OCI-LY7 (cell line): ENCODE measurements at regions not wholly inside any gene's neighbourhood (a gene's known extent, or its start where the extent isn't known, plus 50 kb on each side); places are given as distances from the start of the nearest gene placed in this dataset.

ENCODE experiments used
- BruUV-seq: library from RNA; stranded (reverse); fragments of 400-500 nt; replicated peaks from 2 replicates; lab custom pipeline; 2021; lab: Mats Ljungman, UMichigan
- CTCF ChIA-PET: fragments of 300-600 bp; sonication (Branson Sonifier 250); formaldehyde crosslinking; loops from one replicate; lab custom pipeline; 2022; ENCODE audit warnings: antibody characterized with exemption; ENCODE audit not compliant: unreplicated experiment; lab: Charles Lee
- POLR2A ChIA-PET: fragments of 300-600 bp; sonication (Branson Sonifier 250); formaldehyde crosslinking; loops from one replicate; lab custom pipeline; 2022; ENCODE audit warnings: antibody characterized with exemption; lab: Charles Lee
- DNase-seq: peaks from one replicate; pipeline ENCODE4 v3.0.0-alpha.2; 2015; ENCODE audit warnings: low spot score
- H2AFZ ChIP-seq: fragments of 200-600 bp; sonication (generic), shearing (Covaris generic); 2 replicates; pipeline ENCODE4 v1.6.1; 2014; ENCODE audit warnings: mild to moderate bottlenecking, antibody characterized with exemption, low read length, moderate library complexity
- H3K27ac ChIP-seq: fragments of 200-600 bp; sonication (generic); 2 replicates; pipeline ENCODE4 v1.5.1; 2014; ENCODE audit warnings: mixed run types, low read depth, mild to moderate bottlenecking, moderate library complexity, low read length, inconsistent platforms; ENCODE audit not compliant: poor library complexity, severe bottlenecking
- H3K36me3 ChIP-seq: fragments of 200-600 bp; sonication (generic); 2 replicates; pipeline ENCODE4 v1.6.1; 2014; ENCODE audit warnings: mild to moderate bottlenecking, antibody characterized with exemption, low read length, moderate library complexity, mixed read lengths; ENCODE audit not compliant: insufficient read depth
- H3K4me1 ChIP-seq: fragments of 200-600 bp; sonication (generic); 2 replicates; pipeline ENCODE4 v1.5.1; 2014; ENCODE audit warnings: mild to moderate bottlenecking, low read length; ENCODE audit not compliant: insufficient read depth, poor library complexity, severe bottlenecking
- H3K4me2 ChIP-seq: fragments of 200-600 bp; sonication (generic); 2 replicates; pipeline ENCODE4 v1.6.1; 2014; ENCODE audit warnings: mild to moderate bottlenecking, low read length
- H3K4me3 ChIP-seq: fragments of 200-600 bp; sonication (generic); 2 replicates; pipeline ENCODE4 v1.5.1; 2014; ENCODE audit warnings: mild to moderate bottlenecking, low read depth, low read length; ENCODE audit not compliant: poor library complexity, severe bottlenecking
- H3K79me2 ChIP-seq: fragments of 200-600 bp; sonication (generic); 2 replicates; pipeline ENCODE4 v1.6.1; 2016; ENCODE audit warnings: low read depth, mild to moderate bottlenecking, low read length, moderate library complexity, mixed read lengths; ENCODE audit not compliant: insufficient read depth
- H3K9me2 ChIP-seq: fragments of 200-600 bp; sonication (generic); 2 replicates; pipeline ENCODE4 v1.6.1; 2016; ENCODE audit warnings: mild to moderate bottlenecking, low read length, mixed read lengths; ENCODE audit not compliant: insufficient read depth
- H3K9me3 ChIP-seq: fragments of 200-600 bp; sonication (generic); 2 replicates; pipeline ENCODE4 v1.6.1; 2014; ENCODE audit warnings: mild to moderate bottlenecking, mixed run types, low read length, mixed read lengths
- H4K20me1 ChIP-seq: fragments of 200-600 bp; sonication (generic); 2 replicates; pipeline ENCODE4 v1.6.1; 2014; ENCODE audit warnings: mild to moderate bottlenecking, antibody characterized with exemption, low read length, moderate library complexity, mixed read lengths; ENCODE audit not compliant: insufficient read depth
- EZH2phosphoT487 ChIP-seq: fragments of 200-600 bp; sonication (generic); IDR thresholded peaks from 2 replicates; pipeline ENCODE4 v1.6.1; 2018; ENCODE audit warnings: low read depth, borderline replicate concordance, mild to moderate bottlenecking, mixed run types, antibody characterized with exemption, low read length, moderate library complexity, mixed read lengths
- intact Hi-C: fragments of 100-400 bp; cut with micrococcal nuclease; formaldehyde crosslinking; loops from one replicate; pipeline ENCODE4 v1.10.0; 2022; ENCODE audit not compliant: unreplicated experiment
- TF ChIP-seq, protein P1 (sequence below): fragments of 200-600 bp; sonication (generic); conservative IDR thresholded peaks from 2 replicates; pipeline ENCODE4 v1.5.1; 2014; ENCODE audit warnings: mild to moderate bottlenecking, antibody characterized with exemption, low read length, moderate library complexity, mixed read lengths

GRCh38 chr5:3124410-3124809 is 372.9 kb upstream of the IRX2 start:
- intact Hi-C loops, result no loop called here
- no peaks in the 10 kb centered on the region for H4K20me1 ChIP-seq
- no TSS peak for BruUV-seq
- no peak for TF ChIP-seq EZH2phosphoT487
- TF ChIP-seq, protein P1, sequence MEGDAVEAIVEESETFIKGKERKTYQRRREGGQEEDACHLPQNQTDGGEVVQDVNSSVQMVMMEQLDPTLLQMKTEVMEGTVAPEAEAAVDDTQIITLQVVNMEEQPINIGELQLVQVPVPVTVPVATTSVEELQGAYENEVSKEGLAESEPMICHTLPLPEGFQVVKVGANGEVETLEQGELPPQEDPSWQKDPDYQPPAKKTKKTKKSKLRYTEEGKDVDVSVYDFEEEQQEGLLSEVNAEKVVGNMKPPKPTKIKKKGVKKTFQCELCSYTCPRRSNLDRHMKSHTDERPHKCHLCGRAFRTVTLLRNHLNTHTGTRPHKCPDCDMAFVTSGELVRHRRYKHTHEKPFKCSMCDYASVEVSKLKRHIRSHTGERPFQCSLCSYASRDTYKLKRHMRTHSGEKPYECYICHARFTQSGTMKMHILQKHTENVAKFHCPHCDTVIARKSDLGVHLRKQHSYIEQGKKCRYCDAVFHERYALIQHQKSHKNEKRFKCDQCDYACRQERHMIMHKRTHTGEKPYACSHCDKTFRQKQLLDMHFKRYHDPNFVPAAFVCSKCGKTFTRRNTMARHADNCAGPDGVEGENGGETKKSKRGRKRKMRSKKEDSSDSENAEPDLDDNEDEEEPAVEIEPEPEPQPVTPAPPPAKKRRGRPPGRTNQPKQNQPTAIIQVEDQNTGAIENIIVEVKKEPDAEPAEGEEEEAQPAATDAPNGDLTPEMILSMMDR, result no peak
- no peak overlapping the region for H2AFZ ChIP-seq
- H3K9me2 ChIP-seq, result no peaks in the 10 kb centered on the region
- H3K79me2 ChIP-seq, result no peaks in the 10 kb centered on the region
- no peaks in the 10 kb centered on the region for H3K36me3 ChIP-seq
- no peak overlapping the region for H3K4me2 ChIP-seq
- H3K4me1 ChIP-seq, result no peaks in the 10 kb centered on the region
- ChIA-PET POLR2A (no interaction called here), CTCF (no interaction called here)
- H3K9me3 ChIP-seq, result no peaks in the 10 kb centered on the region
- H3K27ac ChIP-seq, result no peak overlapping the region
- H3K4me3 ChIP-seq, result no peak overlapping the region
- DNase-seq, result no peak

DNA sequence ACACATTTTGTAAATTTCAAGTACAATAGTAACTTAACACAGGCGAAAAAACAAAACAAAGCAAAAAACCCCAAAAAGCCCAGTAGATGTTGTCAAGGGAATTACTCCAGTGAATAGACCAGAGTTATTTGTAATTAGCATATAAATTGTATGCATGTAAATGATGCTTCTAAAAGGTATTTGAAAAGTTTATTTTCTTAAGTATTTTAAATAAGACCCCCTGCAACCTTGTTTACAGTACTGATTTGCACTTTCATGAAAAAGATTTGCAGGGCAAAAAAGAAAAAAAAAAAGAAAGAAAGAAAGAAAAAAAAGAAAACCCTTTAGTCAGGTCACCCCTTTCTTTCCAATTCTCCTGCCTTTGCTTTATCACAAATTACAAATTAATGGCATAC is 372.3 kb upstream of the IRX2 start:
- intact Hi-C loops, result no loop called here
- Histone ChIP-seq H3K79me2 (no peaks in the 10 kb centered on the region), H3K9me3 (no peaks in the 10 kb centered on the region), H3K4me1 (no peaks in the 10 kb centered on the region), H2AFZ (no peak overlapping the region), H3K36me3 (no peaks in the 10 kb centered on the region), H3K9me2 (no peaks in the 10 kb centered on the region), H3K27ac (no peak overlapping the region), H3K4me2 (no peak overlapping the region), H3K4me3 (no peak overlapping the region), H4K20me1 (no peaks in the 10 kb centered on the region)
- DNase-seq, result no peak
- BruUV-seq, result no TSS peak
- POLR2A ChIA-PET, result no interaction called here
- CTCF ChIA-PET, result no interaction called here
- TF ChIP-seq, protein P1, result no peak
- no peak for TF ChIP-seq EZH2phosphoT487

GRCh38 chr5:3122985-3123762 is 371.7 kb upstream of the IRX2 start:
- POLR2A ChIA-PET, result interaction anchor here (1.0 kb wide), 1 partner anchor 16 kb away, joined by 3 read pairs; no protein-coding TSS in a partner anchor
- H3K9me2 ChIP-seq, result no peaks in the 10 kb centered on the region
- TF ChIP-seq, protein P1, result no peak
- TF ChIP-seq EZH2phosphoT487, result no peak
- H2AFZ ChIP-seq, result no peak overlapping the region
- H3K9me3 ChIP-seq, result no peaks in the 10 kb centered on the region
- intact Hi-C loops, result no loop called here
- BruUV-seq, result no TSS peak
- H3K79me2 ChIP-seq, result no peaks in the 10 kb centered on the region
- no peaks in the 10 kb centered on the region for H3K36me3 ChIP-seq
- no peaks in the 10 kb centered on the region for H4K20me1 ChIP-seq
- CTCF ChIA-PET, result no interaction called here
- no peak overlapping the region for H3K4me2 ChIP-seq
- DNase-seq, result no peak
- no peak overlapping the region for H3K4me3 ChIP-seq
- no peaks in the 10 kb centered on the region for H3K4me1 ChIP-seq
- no peak overlapping the region for H3K27ac ChIP-seq
